Liver (tissue), 7 donors: ENCODE measurements at regions not wholly inside any gene's neighbourhood (a gene's known extent, or its start where the extent isn't known, plus 50 kb on each side); places are given as distances from the start of the nearest gene placed in this dataset.

ENCODE experiments used
- DNase-seq: peaks from one replicate; pipeline ENCODE4 v3.0.0-alpha.2; 2017; ENCODE audit warnings: low spot score
- H3K27ac ChIP-seq, 2 donors: one replicate each; pipeline ENCODE4 v1.7.0; 2013; ENCODE audit warnings: inconsistent platforms in 2 of 2, low read length in 2 of 2, control low read depth in 1 of 2, low read depth in 1 of 2, mild to moderate bottlenecking in 1 of 2
- H3K27me3 ChIP-seq, 4 donors: one replicate each; pipeline versions ENCODE4 v1.6.1 to v1.7.0; 2013; ENCODE audit warnings: low read length in 3 of 4, inconsistent platforms in 1 of 4, mild to moderate bottlenecking in 1 of 4, moderate library complexity in 1 of 4; ENCODE audit not compliant: control insufficient read depth in 4 of 4, insufficient read depth in 4 of 4
- H3K36me3 ChIP-seq, 4 donors: one replicate each; pipeline versions ENCODE4 v1.6.1 to v1.7.0; 2013; ENCODE audit warnings: low read length in 3 of 4, mild to moderate bottlenecking in 3 of 4, low read depth in 1 of 4, moderate library complexity in 1 of 4; ENCODE audit not compliant: control insufficient read depth in 4 of 4, insufficient read depth in 3 of 4
- H3K4me1 ChIP-seq, 4 donors: one replicate each; pipeline versions ENCODE4 v1.6.1 to v1.7.0; 2013; ENCODE audit warnings: low read length in 3 of 4, mild to moderate bottlenecking in 3 of 4, moderate library complexity in 1 of 4; ENCODE audit not compliant: control insufficient read depth in 4 of 4, insufficient read depth in 4 of 4
- H3K4me3 ChIP-seq, 3 donors: one replicate each; pipeline versions ENCODE4 v1.6.1 to v1.7.0; 2013; ENCODE audit warnings: low read length in 3 of 3, control low read depth in 1 of 3, low read depth in 1 of 3, mild to moderate bottlenecking in 1 of 3
- H3K9ac ChIP-seq, 2 donors: one replicate each; pipeline ENCODE4 v1.7.0; 2013; ENCODE audit warnings: low read length in 2 of 2, mild to moderate bottlenecking in 2 of 2, moderate library complexity in 2 of 2, control low read depth in 1 of 2, low read depth in 1 of 2
- H3K9me3 ChIP-seq, 4 donors: one replicate each; pipeline versions ENCODE4 v1.6.1 to v1.7.0; 2013; ENCODE audit warnings: low read length in 3 of 4; ENCODE audit not compliant: control insufficient read depth in 4 of 4
- EGR1 ChIP-seq, 2 donors: IDR thresholded peaks; 2 replicates each; pipeline ENCODE4 v1.6.1; 2016 to 2018; ENCODE audit warnings: antibody characterized with exemption in 2 of 2, low read depth in 2 of 2
- FOXA2 ChIP-seq: IDR thresholded peaks from 2 replicates; pipeline ENCODE4 v1.6.1; 2016; ENCODE audit warnings: antibody characterized with exemption
- GABPA ChIP-seq, 2 donors: IDR thresholded peaks in 1 of 2; conservative IDR thresholded peaks in 1 of 2; 2 replicates each; pipeline ENCODE4 v1.6.1; 2016; ENCODE audit warnings: antibody characterized with exemption in 2 of 2, mild to moderate bottlenecking in 1 of 2, moderate library complexity in 1 of 2
- HNF4G ChIP-seq: IDR thresholded peaks from 2 replicates; pipeline ENCODE4 v1.6.1; 2016; ENCODE audit warnings: antibody characterized with exemption
- NR2F2 ChIP-seq: IDR thresholded peaks from 2 replicates; pipeline ENCODE4 v1.6.1; 2016; ENCODE audit warnings: antibody characterized with exemption
- RAD21 ChIP-seq, 2 donors: IDR thresholded peaks; 2 replicates each; pipeline ENCODE4 v1.6.1; 2016; ENCODE audit warnings: antibody characterized with exemption in 2 of 2, mild to moderate bottlenecking in 2 of 2
- SP1 ChIP-seq: IDR thresholded peaks from 2 replicates; pipeline ENCODE4 v1.6.1; 2018; ENCODE audit warnings: antibody characterized with exemption, mild to moderate bottlenecking
- TAF1 ChIP-seq: conservative IDR thresholded peaks from 2 replicates; pipeline ENCODE4 v1.6.1; 2016; ENCODE audit warnings: antibody characterized with exemption, mild to moderate bottlenecking
- YY1 ChIP-seq: IDR thresholded peaks from 2 replicates; pipeline ENCODE4 v1.6.1; 2016; ENCODE audit warnings: antibody characterized with exemption, mild to moderate bottlenecking
- WGBS: extraction: QIAGEN DNeasy Blood & Tissue Kit; methylation state at CpG from one replicate; pipeline ENCODE4 v1.1.7; 2013; 5-methylcytosine and 5-hydroxymethylcytosine counted together
- TF ChIP-seq, protein P1 (sequence below): IDR thresholded peaks from 2 replicates; pipeline ENCODE4 v1.6.1; 2016; ENCODE audit warnings: antibody characterized with exemption
- TF ChIP-seq, protein P2 (sequence below): IDR thresholded peaks from 2 replicates; pipeline ENCODE4 v1.6.1; 2016; ENCODE audit warnings: antibody characterized with exemption
- TF ChIP-seq, protein P3 (sequence below): IDR thresholded peaks from 2 replicates; pipeline ENCODE4 v1.6.1; 2016; ENCODE audit warnings: antibody characterized with exemption
- TF ChIP-seq, protein P4 (sequence below): IDR thresholded peaks from 2 replicates; pipeline ENCODE4 v1.6.1; 2016; ENCODE audit warnings: antibody characterized with exemption, mild to moderate bottlenecking
- donor health status: healthy.
- donor health status: healthy.
- donor health status: healthy.
- donor health status: healthy.

DNA sequence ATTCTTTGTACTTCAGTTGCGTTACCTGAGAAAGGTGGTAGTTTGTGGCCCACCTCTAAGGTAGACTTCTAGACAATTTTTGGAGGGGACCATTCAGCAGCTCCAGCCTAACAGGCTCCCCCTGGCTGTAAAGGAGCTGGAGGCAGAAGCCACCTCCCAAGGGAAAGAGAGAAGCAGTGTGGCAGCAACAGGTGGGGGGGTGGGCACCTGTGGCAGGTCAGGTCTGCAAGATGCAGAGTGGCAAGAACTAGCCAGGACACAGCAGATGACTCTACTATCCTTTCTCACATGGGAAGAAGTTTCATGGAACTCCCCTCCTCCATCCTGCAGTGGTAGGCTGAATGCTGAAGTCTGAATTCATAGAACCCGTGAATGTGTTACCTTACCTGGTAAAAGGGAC, 148.3 kb upstream of the DTNBP1 start:
- H3K27ac ChIP-seq: no peak overlapping the region
- no peak for DNase-seq
- TF ChIP-seq TAF1 (no peak), SP1 (no peak), GABPA (IDR thresholded peaks at IDR 0.05 in 1 of 2, conservative IDR thresholded peaks at IDR 0.05 in 1 of 2) (no peak), EGR1 (IDR thresholded peaks at IDR 0.05; ENCODE audit: low read depth in 2 of 2) (no peak), FOXA2 (no peak), NR2F2 (no peak), YY1 (no peak), RAD21 (IDR thresholded peaks at IDR 0.05) (no peak), HNF4G (no peak)
- TF ChIP-seq, protein P1, sequence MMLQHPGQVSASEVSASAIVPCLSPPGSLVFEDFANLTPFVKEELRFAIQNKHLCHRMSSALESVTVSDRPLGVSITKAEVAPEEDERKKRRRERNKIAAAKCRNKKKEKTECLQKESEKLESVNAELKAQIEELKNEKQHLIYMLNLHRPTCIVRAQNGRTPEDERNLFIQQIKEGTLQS: no peak
- TF ChIP-seq, protein P2, sequence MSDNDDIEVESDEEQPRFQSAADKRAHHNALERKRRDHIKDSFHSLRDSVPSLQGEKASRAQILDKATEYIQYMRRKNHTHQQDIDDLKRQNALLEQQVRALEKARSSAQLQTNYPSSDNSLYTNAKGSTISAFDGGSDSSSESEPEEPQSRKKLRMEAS: no peak
- TF ChIP-seq, protein P3, sequence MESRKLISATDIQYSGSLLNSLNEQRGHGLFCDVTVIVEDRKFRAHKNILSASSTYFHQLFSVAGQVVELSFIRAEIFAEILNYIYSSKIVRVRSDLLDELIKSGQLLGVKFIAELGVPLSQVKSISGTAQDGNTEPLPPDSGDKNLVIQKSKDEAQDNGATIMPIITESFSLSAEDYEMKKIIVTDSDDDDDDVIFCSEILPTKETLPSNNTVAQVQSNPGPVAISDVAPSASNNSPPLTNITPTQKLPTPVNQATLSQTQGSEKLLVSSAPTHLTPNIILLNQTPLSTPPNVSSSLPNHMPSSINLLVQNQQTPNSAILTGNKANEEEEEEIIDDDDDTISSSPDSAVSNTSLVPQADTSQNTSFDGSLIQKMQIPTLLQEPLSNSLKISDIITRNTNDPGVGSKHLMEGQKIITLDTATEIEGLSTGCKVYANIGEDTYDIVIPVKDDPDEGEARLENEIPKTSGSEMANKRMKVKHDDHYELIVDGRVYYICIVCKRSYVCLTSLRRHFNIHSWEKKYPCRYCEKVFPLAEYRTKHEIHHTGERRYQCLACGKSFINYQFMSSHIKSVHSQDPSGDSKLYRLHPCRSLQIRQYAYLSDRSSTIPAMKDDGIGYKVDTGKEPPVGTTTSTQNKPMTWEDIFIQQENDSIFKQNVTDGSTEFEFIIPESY: no peak
- TF ChIP-seq, protein P4, sequence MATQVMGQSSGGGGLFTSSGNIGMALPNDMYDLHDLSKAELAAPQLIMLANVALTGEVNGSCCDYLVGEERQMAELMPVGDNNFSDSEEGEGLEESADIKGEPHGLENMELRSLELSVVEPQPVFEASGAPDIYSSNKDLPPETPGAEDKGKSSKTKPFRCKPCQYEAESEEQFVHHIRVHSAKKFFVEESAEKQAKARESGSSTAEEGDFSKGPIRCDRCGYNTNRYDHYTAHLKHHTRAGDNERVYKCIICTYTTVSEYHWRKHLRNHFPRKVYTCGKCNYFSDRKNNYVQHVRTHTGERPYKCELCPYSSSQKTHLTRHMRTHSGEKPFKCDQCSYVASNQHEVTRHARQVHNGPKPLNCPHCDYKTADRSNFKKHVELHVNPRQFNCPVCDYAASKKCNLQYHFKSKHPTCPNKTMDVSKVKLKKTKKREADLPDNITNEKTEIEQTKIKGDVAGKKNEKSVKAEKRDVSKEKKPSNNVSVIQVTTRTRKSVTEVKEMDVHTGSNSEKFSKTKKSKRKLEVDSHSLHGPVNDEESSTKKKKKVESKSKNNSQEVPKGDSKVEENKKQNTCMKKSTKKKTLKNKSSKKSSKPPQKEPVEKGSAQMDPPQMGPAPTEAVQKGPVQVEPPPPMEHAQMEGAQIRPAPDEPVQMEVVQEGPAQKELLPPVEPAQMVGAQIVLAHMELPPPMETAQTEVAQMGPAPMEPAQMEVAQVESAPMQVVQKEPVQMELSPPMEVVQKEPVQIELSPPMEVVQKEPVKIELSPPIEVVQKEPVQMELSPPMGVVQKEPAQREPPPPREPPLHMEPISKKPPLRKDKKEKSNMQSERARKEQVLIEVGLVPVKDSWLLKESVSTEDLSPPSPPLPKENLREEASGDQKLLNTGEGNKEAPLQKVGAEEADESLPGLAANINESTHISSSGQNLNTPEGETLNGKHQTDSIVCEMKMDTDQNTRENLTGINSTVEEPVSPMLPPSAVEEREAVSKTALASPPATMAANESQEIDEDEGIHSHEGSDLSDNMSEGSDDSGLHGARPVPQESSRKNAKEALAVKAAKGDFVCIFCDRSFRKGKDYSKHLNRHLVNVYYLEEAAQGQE: no peak
- no peaks in the 10 kb centered on the region for H3K36me3 ChIP-seq
- no peak overlapping the region for H3K4me3 ChIP-seq
- WGBS: 91% methylated on average over 2 of the region's 2 CpGs
- peaks cover 0 to 2% (median 0%) of the 10 kb centered on the region in 4 donors for H3K9me3 ChIP-seq
- no peaks in the 10 kb centered on the region for H3K4me1 ChIP-seq
- no peak overlapping the region for H3K9ac ChIP-seq
- H3K27me3 ChIP-seq: peaks cover 0 to 3% (median 0%) of the 10 kb centered on the region in 4 donors

DNA sequence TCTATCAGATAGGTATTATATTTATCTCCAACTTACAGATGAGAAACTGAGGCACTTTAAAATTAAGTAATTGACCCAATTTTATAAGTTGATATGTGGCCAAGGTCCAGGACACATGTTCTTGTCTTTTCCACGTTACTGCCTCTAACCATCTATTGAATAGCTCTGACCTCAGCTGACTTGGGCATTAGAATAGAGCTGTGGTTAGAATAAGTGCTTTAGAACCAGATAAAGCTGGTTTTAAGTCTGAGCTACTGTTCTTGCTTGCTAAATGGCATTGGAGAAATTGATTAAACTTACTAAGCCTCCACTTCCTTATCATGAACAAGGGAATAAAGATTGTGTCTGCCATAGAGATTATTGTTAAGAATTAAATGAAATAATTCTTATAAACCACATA, 147.8 kb upstream of the DTNBP1 start:
- H3K27me3 ChIP-seq: peaks cover 0 to 3% (median 0%) of the 10 kb centered on the region in 4 donors
- WGBS: 66% methylated on average over 1 of the region's 1 CpG
- H3K9ac ChIP-seq: no peak overlapping the region
- H3K27ac ChIP-seq: no peak overlapping the region
- peaks cover 0 to 2% (median 0%) of the 10 kb centered on the region in 4 donors for H3K9me3 ChIP-seq
- no peaks in the 10 kb centered on the region for H3K4me1 ChIP-seq
- no peaks in the 10 kb centered on the region for H3K36me3 ChIP-seq
- H3K4me3 ChIP-seq: no peak overlapping the region
- DNase-seq: no peak
- TF ChIP-seq EGR1 (IDR thresholded peaks at IDR 0.05; ENCODE audit: low read depth in 2 of 2): no peak
- TF ChIP-seq RAD21 (IDR thresholded peaks at IDR 0.05): no peak
- TF ChIP-seq, protein P1: no peak
